ENCODE measurements at regions not wholly inside any gene's neighbourhood (a gene's known extent, or its start where the extent isn't known, plus 50 kb on each side); places are given as distances from the start of the nearest gene placed in this dataset.

DNA sequence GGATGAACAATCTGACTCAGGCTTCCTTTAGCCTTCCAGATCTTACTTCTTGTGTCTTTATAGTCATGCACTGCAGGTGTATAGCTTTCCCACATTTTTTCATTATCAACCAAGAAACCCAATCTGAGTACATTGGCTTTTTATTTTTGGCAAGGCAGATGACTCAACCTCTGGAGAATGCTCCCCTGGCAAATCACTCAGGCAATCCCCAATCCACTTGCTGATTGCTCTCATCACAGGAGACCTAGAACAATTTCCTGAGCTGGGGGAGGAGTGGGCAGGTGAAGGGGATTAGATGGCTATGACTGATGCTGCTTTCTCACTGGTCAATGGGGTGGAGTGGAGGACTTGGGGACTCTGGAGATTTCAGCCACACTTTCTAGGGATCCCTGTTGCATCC is 134.4 kb downstream of the SLC16A9 start:
- H3K4me2 ChIP-seq (ENCODE audit: low read length), result no peak overlapping the region
- H3K4me3 ChIP-seq (replicated peaks in 1 of 2; ENCODE audit: low read depth in 1 of 2, low read length in 2 of 2), result no peak overlapping the region
- POLR2A ChIA-PET, result no interaction called here
- H4K20me1 ChIP-seq (ENCODE audit: insufficient read depth), result no peaks in the 10 kb centered on the region
- intact Hi-C loops (cut with micrococcal nuclease), result no loop called here
- H2AFZ ChIP-seq (ENCODE audit: low read depth, low read length, poor library complexity, severe bottlenecking), result no peak overlapping the region
- no peaks in the 10 kb centered on the region for H3K9me3 ChIP-seq (ENCODE audit: control insufficient read depth in 1 of 2, insufficient read depth in 1 of 2, low read depth in 1 of 2, low read length in 2 of 2)
- no peak for ATAC-seq
- H3K9ac ChIP-seq (ENCODE audit: low read length), result no peak overlapping the region
- H3K9me2 ChIP-seq (ENCODE audit: insufficient read depth), result no peaks in the 10 kb centered on the region
- peaks cover 56% of the 10 kb centered on the region for H3K27me3 ChIP-seq (ENCODE audit: insufficient read depth, low read length)
- BruUV-seq (replicated peaks), result no TSS peak
- no peaks in the 10 kb centered on the region for H3K4me1 ChIP-seq (ENCODE audit: control insufficient read depth in 1 of 2, insufficient read depth in 2 of 2, low read length in 2 of 2)
- DNase-seq (ENCODE audit: low read depth, low spot score), result no peak
- RAD21 ChIA-PET (ENCODE audit: low non-redundant PET in 1 of 2, low total read pairs in 2 of 2, uncharacterized antibody in 2 of 2, unreplicated experiment in 2 of 2), result no interaction called here
- TF ChIP-seq ELF1 (IDR thresholded peaks at IDR 0.05; ENCODE audit: borderline replicate concordance, low read depth), result no peak
- no peak for TF ChIP-seq POLR2A (IDR thresholded peaks at IDR 0.05; ENCODE audit: borderline replicate concordance, extremely low read depth, insufficient read depth, insufficient read length)
- TF ChIP-seq POLR2AphosphoS5 (IDR thresholded peaks at IDR 0.05; ENCODE audit: low read depth, low read length), result no peak
- TF ChIP-seq TCF7L2 (IDR thresholded peaks at IDR 0.05; ENCODE audit: borderline replicate concordance, extremely low read depth, insufficient read depth, insufficient read length), result no peak
- TF ChIP-seq EGR1 (IDR thresholded peaks at IDR 0.05; ENCODE audit: low read depth), result no peak
- TF ChIP-seq ZNF274 (IDR thresholded peaks at IDR 0.05; ENCODE audit: low read depth, low read length), result no peak
- TF ChIP-seq, protein P1, sequence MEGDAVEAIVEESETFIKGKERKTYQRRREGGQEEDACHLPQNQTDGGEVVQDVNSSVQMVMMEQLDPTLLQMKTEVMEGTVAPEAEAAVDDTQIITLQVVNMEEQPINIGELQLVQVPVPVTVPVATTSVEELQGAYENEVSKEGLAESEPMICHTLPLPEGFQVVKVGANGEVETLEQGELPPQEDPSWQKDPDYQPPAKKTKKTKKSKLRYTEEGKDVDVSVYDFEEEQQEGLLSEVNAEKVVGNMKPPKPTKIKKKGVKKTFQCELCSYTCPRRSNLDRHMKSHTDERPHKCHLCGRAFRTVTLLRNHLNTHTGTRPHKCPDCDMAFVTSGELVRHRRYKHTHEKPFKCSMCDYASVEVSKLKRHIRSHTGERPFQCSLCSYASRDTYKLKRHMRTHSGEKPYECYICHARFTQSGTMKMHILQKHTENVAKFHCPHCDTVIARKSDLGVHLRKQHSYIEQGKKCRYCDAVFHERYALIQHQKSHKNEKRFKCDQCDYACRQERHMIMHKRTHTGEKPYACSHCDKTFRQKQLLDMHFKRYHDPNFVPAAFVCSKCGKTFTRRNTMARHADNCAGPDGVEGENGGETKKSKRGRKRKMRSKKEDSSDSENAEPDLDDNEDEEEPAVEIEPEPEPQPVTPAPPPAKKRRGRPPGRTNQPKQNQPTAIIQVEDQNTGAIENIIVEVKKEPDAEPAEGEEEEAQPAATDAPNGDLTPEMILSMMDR (IDR thresholded peaks at IDR 0.05 in 2 of 3, conservative IDR thresholded peaks at IDR 0.05 in 1 of 3; ENCODE audit: borderline replicate concordance in 1 of 3, insufficient read depth in 1 of 3, low read depth in 2 of 3, low read length in 2 of 3), result no peak
- TF ChIP-seq CBX3 (IDR thresholded peaks at IDR 0.05; ENCODE audit: low read depth), result no peak
- TF ChIP-seq YY1 (IDR thresholded peaks at IDR 0.05; ENCODE audit: extremely low read depth, insufficient replicate concordance, low read depth, low read length), result no peak
- no peaks in the 10 kb centered on the region for H3K79me2 ChIP-seq (ENCODE audit: insufficient read depth, low read length)
- CTCF ChIA-PET, result no interaction called here
- H3K36me3 ChIP-seq (ENCODE audit: control insufficient read depth in 1 of 2, insufficient read depth in 2 of 2, low read length in 2 of 2), result no peaks in the 10 kb centered on the region
- H3K27ac ChIP-seq (ENCODE audit: low read depth, low read length), result no peak overlapping the region

DNA sequence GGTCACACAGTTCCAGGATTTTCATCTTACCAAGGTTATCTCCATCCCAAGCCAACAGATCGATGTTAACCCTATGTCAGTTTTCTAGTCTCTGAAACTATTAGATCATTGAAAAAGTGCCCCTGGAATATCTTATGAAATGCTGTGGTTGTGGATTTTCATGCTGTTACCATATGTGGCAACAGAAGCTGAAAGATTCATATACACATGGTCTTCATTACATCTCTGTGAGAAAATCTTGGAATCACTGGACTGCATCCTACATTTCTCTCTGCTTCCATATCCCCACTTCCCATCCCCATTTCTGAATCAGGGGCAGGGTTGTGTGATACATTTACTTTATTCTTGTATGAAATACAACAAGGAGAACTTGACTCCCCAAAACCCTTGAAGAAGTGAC is 146.1 kb downstream of the SLC16A9 start:
- H3K36me3 ChIP-seq (ENCODE audit: control insufficient read depth in 1 of 2, insufficient read depth in 2 of 2, low read length in 2 of 2), result no peaks in the 10 kb centered on the region
- H3K9ac ChIP-seq (ENCODE audit: low read length), result no peak overlapping the region
- POLR2A ChIA-PET, result no interaction called here
- H2AFZ ChIP-seq (ENCODE audit: low read depth, low read length, poor library complexity, severe bottlenecking), result no peak overlapping the region
- ATAC-seq, result no peak
- no peak overlapping the region for H3K4me3 ChIP-seq (replicated peaks in 1 of 2; ENCODE audit: low read depth in 1 of 2, low read length in 2 of 2)
- BruUV-seq (replicated peaks), result no TSS peak
- H3K27ac ChIP-seq (ENCODE audit: low read depth, low read length), result no peak overlapping the region
- CTCF ChIA-PET, result no interaction called here
- no peaks in the 10 kb centered on the region for H3K79me2 ChIP-seq (ENCODE audit: insufficient read depth, low read length)
- RAD21 ChIA-PET (ENCODE audit: low non-redundant PET in 1 of 2, low total read pairs in 2 of 2, uncharacterized antibody in 2 of 2, unreplicated experiment in 2 of 2), result no interaction called here
- DNase-seq (ENCODE audit: low read depth, low spot score), result no peak
- peaks cover 30% of the 10 kb centered on the region for H3K27me3 ChIP-seq (ENCODE audit: insufficient read depth, low read length)
- H3K4me1 ChIP-seq (ENCODE audit: control insufficient read depth in 1 of 2, insufficient read depth in 2 of 2, low read length in 2 of 2), result no peaks in the 10 kb centered on the region
- no peaks in the 10 kb centered on the region for H3K9me2 ChIP-seq (ENCODE audit: insufficient read depth)
- intact Hi-C loops (cut with micrococcal nuclease), result no loop called here
- H4K20me1 ChIP-seq (ENCODE audit: insufficient read depth), result no peaks in the 10 kb centered on the region
- no peak overlapping the region for H3K4me2 ChIP-seq (ENCODE audit: low read length)
- H3K9me3 ChIP-seq (ENCODE audit: control insufficient read depth in 1 of 2, insufficient read depth in 1 of 2, low read depth in 1 of 2, low read length in 2 of 2), result no peaks in the 10 kb centered on the region
- TF ChIP-seq TCF7L2 (IDR thresholded peaks at IDR 0.05; ENCODE audit: borderline replicate concordance, extremely low read depth, insufficient read depth, insufficient read length) (no peak), SIN3A (IDR thresholded peaks at IDR 0.05; ENCODE audit: low read depth) (no peak), ZFX (IDR thresholded peaks at IDR 0.05) (no peak), FOSL1 (IDR thresholded peaks at IDR 0.05; ENCODE audit: low read depth) (no peak), CEBPB (IDR thresholded peaks at IDR 0.05; ENCODE audit: low read depth) (no peak), SP1 (IDR thresholded peaks at IDR 0.05; ENCODE audit: low read depth) (no peak), SRF (IDR thresholded peaks at IDR 0.05; ENCODE audit: low read depth) (no peak), CBX3 (IDR thresholded peaks at IDR 0.05; ENCODE audit: low read depth) (no peak)
- TF ChIP-seq, protein P2, sequence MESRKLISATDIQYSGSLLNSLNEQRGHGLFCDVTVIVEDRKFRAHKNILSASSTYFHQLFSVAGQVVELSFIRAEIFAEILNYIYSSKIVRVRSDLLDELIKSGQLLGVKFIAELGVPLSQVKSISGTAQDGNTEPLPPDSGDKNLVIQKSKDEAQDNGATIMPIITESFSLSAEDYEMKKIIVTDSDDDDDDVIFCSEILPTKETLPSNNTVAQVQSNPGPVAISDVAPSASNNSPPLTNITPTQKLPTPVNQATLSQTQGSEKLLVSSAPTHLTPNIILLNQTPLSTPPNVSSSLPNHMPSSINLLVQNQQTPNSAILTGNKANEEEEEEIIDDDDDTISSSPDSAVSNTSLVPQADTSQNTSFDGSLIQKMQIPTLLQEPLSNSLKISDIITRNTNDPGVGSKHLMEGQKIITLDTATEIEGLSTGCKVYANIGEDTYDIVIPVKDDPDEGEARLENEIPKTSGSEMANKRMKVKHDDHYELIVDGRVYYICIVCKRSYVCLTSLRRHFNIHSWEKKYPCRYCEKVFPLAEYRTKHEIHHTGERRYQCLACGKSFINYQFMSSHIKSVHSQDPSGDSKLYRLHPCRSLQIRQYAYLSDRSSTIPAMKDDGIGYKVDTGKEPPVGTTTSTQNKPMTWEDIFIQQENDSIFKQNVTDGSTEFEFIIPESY (IDR thresholded peaks at IDR 0.05; ENCODE audit: extremely low read depth, insufficient replicate concordance, low read length), result no peak

Measured in HCT116 (cell line).